Nephron (organoid): ENCODE measurements at regions not wholly inside any gene's neighbourhood (a gene's known extent, or its start where the extent isn't known, plus 50 kb on each side); places are given as distances from the start of the nearest gene placed in this dataset.

Experiments
- H3K27ac Mint-ChIP-seq, 3 experiments: 2 replicates each; pipeline ENCODE4 v1.8.0; 2020; ENCODE audit warnings: mixed read lengths in 3 of 3, mild to moderate bottlenecking in 2 of 3, moderate library complexity in 1 of 3
- H3K27me3 Mint-ChIP-seq: 2 replicates; pipeline ENCODE4 v1.8.0; 2021; ENCODE audit warnings: low read depth, mild to moderate bottlenecking, moderate library complexity, mixed read lengths
- H3K36me3 Mint-ChIP-seq: 2 replicates; pipeline ENCODE4 v1.8.0; 2020; ENCODE audit warnings: low read depth, mixed read lengths
- H3K4me1 Mint-ChIP-seq: 2 replicates; pipeline ENCODE4 v1.8.0; 2020; ENCODE audit warnings: mixed read lengths
- H3K4me3 Mint-ChIP-seq, 3 experiments: 2 replicates each; pipeline ENCODE4 v1.8.0; 2020; ENCODE audit warnings: mild to moderate bottlenecking in 3 of 3, mixed read lengths in 3 of 3, moderate library complexity in 2 of 3
- H3K9me3 Mint-ChIP-seq: 2 replicates; pipeline ENCODE4 v1.8.0; 2020; ENCODE audit warnings: mixed read lengths
- CTCF ChIP-seq, 3 experiments: fragments of 200-600 bp; sonication (generic); IDR thresholded peaks; one replicate each; pipeline ENCODE4 v1.5.0; 2021; ENCODE audit warnings: antibody characterized with exemption in 3 of 3; ENCODE audit not compliant: unreplicated experiment in 3 of 3

GRCh38 chr19:33998302-33998701 lies 174.0 kb upstream of the LSM14A start:
- H3K36me3 Mint-ChIP-seq: no peaks in the 10 kb centered on the region
- H3K27me3 Mint-ChIP-seq: no peaks in the 10 kb centered on the region
- peaks cover 4% of the 10 kb centered on the region for H3K9me3 Mint-ChIP-seq
- no peak overlapping the region for H3K27ac Mint-ChIP-seq
- no peak for TF ChIP-seq CTCF (IDR thresholded peaks at IDR 0.05; ENCODE audit: unreplicated experiment in 3 of 3)
- H3K4me3 Mint-ChIP-seq: no peak overlapping the region
- H3K4me1 Mint-ChIP-seq: peaks cover under 1% of the 10 kb centered on the region

GRCh38 chr19:33998739-33999345 lies 173.5 kb upstream of the LSM14A start:
- no peaks in the 10 kb centered on the region for H3K27me3 Mint-ChIP-seq
- H3K9me3 Mint-ChIP-seq: peaks cover 3% of the 10 kb centered on the region
- peak; percentile 35 to 66 (median 39) for TF ChIP-seq CTCF (IDR thresholded peaks at IDR 0.05; ENCODE audit: unreplicated experiment in 3 of 3)
- H3K4me3 Mint-ChIP-seq: no peak overlapping the region
- no peak overlapping the region for H3K27ac Mint-ChIP-seq
- no peaks in the 10 kb centered on the region for H3K36me3 Mint-ChIP-seq
- H3K4me1 Mint-ChIP-seq: peaks cover 6% of the 10 kb centered on the region

GRCh38 chr19:34017024-34017423 lies 155.3 kb upstream of the LSM14A start:
- H3K36me3 Mint-ChIP-seq: no peaks in the 10 kb centered on the region
- no peak overlapping the region for H3K4me3 Mint-ChIP-seq
- peaks cover 24% of the 10 kb centered on the region for H3K27me3 Mint-ChIP-seq
- H3K9me3 Mint-ChIP-seq: no peaks in the 10 kb centered on the region
- no peak for TF ChIP-seq CTCF (IDR thresholded peaks at IDR 0.05; ENCODE audit: unreplicated experiment in 3 of 3)
- no peaks in the 10 kb centered on the region for H3K4me1 Mint-ChIP-seq
- no peak overlapping the region for H3K27ac Mint-ChIP-seq

GRCh38 chr19:34017601-34018000 lies 154.7 kb upstream of the LSM14A start:
- Mint-ChIP-seq H3K36me3 (no peaks in the 10 kb centered on the region), H3K4me3 (no peak overlapping the region), H3K27me3 (peaks cover 24% of the 10 kb centered on the region), H3K27ac (no peak overlapping the region), H3K9me3 (peaks cover 4% of the 10 kb centered on the region), H3K4me1 (no peaks in the 10 kb centered on the region)
- no peak for TF ChIP-seq CTCF (IDR thresholded peaks at IDR 0.05; ENCODE audit: unreplicated experiment in 3 of 3)

GRCh38 chr19:34018546-34018945 lies 153.8 kb upstream of the LSM14A start:
- Mint-ChIP-seq H3K4me3 (no peak overlapping the region), H3K4me1 (no peaks in the 10 kb centered on the region), H3K36me3 (no peaks in the 10 kb centered on the region), H3K27ac (no peak overlapping the region), H3K27me3 (peaks cover 28% of the 10 kb centered on the region), H3K9me3 (peaks cover 14% of the 10 kb centered on the region)
- TF ChIP-seq CTCF (IDR thresholded peaks at IDR 0.05; ENCODE audit: unreplicated experiment in 3 of 3): no peak

GRCh38 chr19:34023381-34023780 lies 148.9 kb upstream of the LSM14A start:
- H3K4me1 Mint-ChIP-seq: no peaks in the 10 kb centered on the region
- peaks cover 12% of the 10 kb centered on the region for H3K27me3 Mint-ChIP-seq
- no peaks in the 10 kb centered on the region for H3K36me3 Mint-ChIP-seq
- peaks cover 21% of the 10 kb centered on the region for H3K9me3 Mint-ChIP-seq
- no peak for TF ChIP-seq CTCF (IDR thresholded peaks at IDR 0.05; ENCODE audit: unreplicated experiment in 3 of 3)
- H3K27ac Mint-ChIP-seq: no peak overlapping the region
- H3K4me3 Mint-ChIP-seq: no peak overlapping the region
